ENCODE measurements at regions not wholly inside any gene's neighbourhood (a gene's known extent, or its start where the extent isn't known, plus 50 kb on each side); places are given as distances from the start of the nearest gene placed in this dataset.

GRCh38 chr5:104119529-104119928, 556.9 kb upstream of the NUDT12 start:
- Histone ChIP-seq H3K36me3 (replicated peaks; ENCODE audit: low read depth, low read length) (no peaks in the 10 kb centered on the region), H3K4me2 (ENCODE audit: low read length) (no peak overlapping the region), H3K9ac (ENCODE audit: low read length) (no peak overlapping the region), H4K20me1 (ENCODE audit: insufficient read depth, low read length) (no peaks in the 10 kb centered on the region), H3K27me3 (ENCODE audit: low read depth, low read length) (no peaks in the 10 kb centered on the region), H3K4me1 (ENCODE audit: low read length) (no peaks in the 10 kb centered on the region), H3K79me2 (ENCODE audit: low read length) (no peaks in the 10 kb centered on the region), H2AFZ (ENCODE audit: low read depth, low read length) (no peak overlapping the region), H3K27ac (ENCODE audit: low read length) (no peak overlapping the region), H3K4me3 (ENCODE audit: low read length) (no peak overlapping the region), H3K9me3 (ENCODE audit: insufficient read depth, low read length) (no peaks in the 10 kb centered on the region)
- TF ChIP-seq CTCF (IDR thresholded peaks at IDR 0.05; ENCODE audit: low read depth, low read length) (no peak), EZH2phosphoT487 (IDR thresholded peaks at IDR 0.05; ENCODE audit: low read depth) (no peak)

GRCh38 chr5:104111632-104112031, 549.0 kb upstream of the NUDT12 start:
- no peaks in the 10 kb centered on the region for H3K27me3 ChIP-seq (ENCODE audit: low read depth, low read length)
- no peaks in the 10 kb centered on the region for H3K36me3 ChIP-seq (replicated peaks; ENCODE audit: low read depth, low read length)
- no peak overlapping the region for H2AFZ ChIP-seq (ENCODE audit: low read depth, low read length)
- H3K79me2 ChIP-seq (ENCODE audit: low read length) = no peaks in the 10 kb centered on the region
- H3K4me1 ChIP-seq (ENCODE audit: low read length) = no peaks in the 10 kb centered on the region
- no peak for TF ChIP-seq CTCF (IDR thresholded peaks at IDR 0.05; ENCODE audit: low read depth, low read length)
- no peak for TF ChIP-seq EZH2phosphoT487 (IDR thresholded peaks at IDR 0.05; ENCODE audit: low read depth)
- H3K9me3 ChIP-seq (ENCODE audit: insufficient read depth, low read length) = no peaks in the 10 kb centered on the region
- no peak overlapping the region for H3K4me2 ChIP-seq (ENCODE audit: low read length)
- no peak overlapping the region for H3K9ac ChIP-seq (ENCODE audit: low read length)
- H4K20me1 ChIP-seq (ENCODE audit: insufficient read depth, low read length) = no peaks in the 10 kb centered on the region
- no peak overlapping the region for H3K4me3 ChIP-seq (ENCODE audit: low read length)
- H3K27ac ChIP-seq (ENCODE audit: low read length) = no peak overlapping the region

- TF ChIP-seq EZH2phosphoT487 (IDR thresholded peaks at IDR 0.05; ENCODE audit: low read depth) (no peak), CTCF (IDR thresholded peaks at IDR 0.05; ENCODE audit: low read depth, low read length) (no peak)
- Histone ChIP-seq H4K20me1 (ENCODE audit: insufficient read depth, low read length) (no peaks in the 10 kb centered on the region), H3K4me1 (ENCODE audit: low read length) (no peaks in the 10 kb centered on the region), H3K27me3 (ENCODE audit: low read depth, low read length) (no peaks in the 10 kb centered on the region), H3K9me3 (ENCODE audit: insufficient read depth, low read length) (no peaks in the 10 kb centered on the region), H3K4me2 (ENCODE audit: low read length) (no peak overlapping the region), H3K79me2 (ENCODE audit: low read length) (no peaks in the 10 kb centered on the region), H3K36me3 (replicated peaks; ENCODE audit: low read depth, low read length) (no peaks in the 10 kb centered on the region), H3K4me3 (ENCODE audit: low read length) (no peak overlapping the region), H3K27ac (ENCODE audit: low read length) (no peak overlapping the region), H2AFZ (ENCODE audit: low read depth, low read length) (no peak overlapping the region), H3K9ac (ENCODE audit: low read length) (no peak overlapping the region)
Observed at GRCh38 chr5:104096451-104096850, 533.9 kb upstream of the NUDT12 start.

GRCh38 chr5:104095527-104095926, 532.9 kb upstream of the NUDT12 start:
- H2AFZ ChIP-seq (ENCODE audit: low read depth, low read length) = no peak overlapping the region
- no peaks in the 10 kb centered on the region for H3K27me3 ChIP-seq (ENCODE audit: low read depth, low read length)
- H3K4me3 ChIP-seq (ENCODE audit: low read length) = no peak overlapping the region
- no peak overlapping the region for H3K4me2 ChIP-seq (ENCODE audit: low read length)
- no peaks in the 10 kb centered on the region for H3K36me3 ChIP-seq (replicated peaks; ENCODE audit: low read depth, low read length)
- TF ChIP-seq CTCF (IDR thresholded peaks at IDR 0.05; ENCODE audit: low read depth, low read length) (no peak), EZH2phosphoT487 (IDR thresholded peaks at IDR 0.05; ENCODE audit: low read depth) (no peak)
- no peaks in the 10 kb centered on the region for H3K4me1 ChIP-seq (ENCODE audit: low read length)
- no peak overlapping the region for H3K27ac ChIP-seq (ENCODE audit: low read length)
- no peaks in the 10 kb centered on the region for H3K9me3 ChIP-seq (ENCODE audit: insufficient read depth, low read length)
- no peaks in the 10 kb centered on the region for H3K79me2 ChIP-seq (ENCODE audit: low read length)
- H3K9ac ChIP-seq (ENCODE audit: low read length) = no peak overlapping the region
- no peaks in the 10 kb centered on the region for H4K20me1 ChIP-seq (ENCODE audit: insufficient read depth, low read length)
